ENCODE measurements at regions not wholly inside any gene's neighbourhood (a gene's known extent, or its start where the extent isn't known, plus 50 kb on each side); places are given as distances from the start of the nearest gene placed in this dataset.
"Not testable (repeated sequence)": the region's sequence is repeated elsewhere in the genome, so short reads cannot be mapped to it uniquely, and the experiment has no call there.

DNA sequence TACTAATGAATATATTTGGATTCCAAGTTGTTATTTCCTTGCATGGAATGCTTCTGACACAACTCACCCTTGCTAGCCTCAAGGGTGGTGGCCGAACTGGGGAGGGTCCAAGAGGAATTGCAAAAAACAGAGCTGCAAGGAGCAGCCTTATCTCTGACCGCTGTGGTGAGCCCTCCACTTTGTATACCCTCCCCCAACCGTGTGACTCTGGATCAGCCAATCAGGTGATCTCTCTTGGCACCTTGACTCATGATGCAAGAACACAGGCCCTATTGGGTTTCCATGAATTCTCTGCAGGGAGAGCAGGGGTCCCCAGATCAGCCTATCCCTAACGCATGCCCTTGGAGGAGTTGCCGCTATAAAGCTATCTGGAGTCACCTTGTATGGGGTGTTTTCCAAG lies 83.6 kb downstream of the NPIPA8 start:
- not testable (repeated sequence) for TF ChIP-seq JUN (IDR thresholded peaks at IDR 0.05); RCOR1 (IDR thresholded peaks at IDR 0.05; ENCODE audit: low read depth, low read length); CBX2 (IDR thresholded peaks at IDR 0.05; ENCODE audit: borderline replicate concordance, low read depth)
- TF ChIP-seq, protein P1, sequence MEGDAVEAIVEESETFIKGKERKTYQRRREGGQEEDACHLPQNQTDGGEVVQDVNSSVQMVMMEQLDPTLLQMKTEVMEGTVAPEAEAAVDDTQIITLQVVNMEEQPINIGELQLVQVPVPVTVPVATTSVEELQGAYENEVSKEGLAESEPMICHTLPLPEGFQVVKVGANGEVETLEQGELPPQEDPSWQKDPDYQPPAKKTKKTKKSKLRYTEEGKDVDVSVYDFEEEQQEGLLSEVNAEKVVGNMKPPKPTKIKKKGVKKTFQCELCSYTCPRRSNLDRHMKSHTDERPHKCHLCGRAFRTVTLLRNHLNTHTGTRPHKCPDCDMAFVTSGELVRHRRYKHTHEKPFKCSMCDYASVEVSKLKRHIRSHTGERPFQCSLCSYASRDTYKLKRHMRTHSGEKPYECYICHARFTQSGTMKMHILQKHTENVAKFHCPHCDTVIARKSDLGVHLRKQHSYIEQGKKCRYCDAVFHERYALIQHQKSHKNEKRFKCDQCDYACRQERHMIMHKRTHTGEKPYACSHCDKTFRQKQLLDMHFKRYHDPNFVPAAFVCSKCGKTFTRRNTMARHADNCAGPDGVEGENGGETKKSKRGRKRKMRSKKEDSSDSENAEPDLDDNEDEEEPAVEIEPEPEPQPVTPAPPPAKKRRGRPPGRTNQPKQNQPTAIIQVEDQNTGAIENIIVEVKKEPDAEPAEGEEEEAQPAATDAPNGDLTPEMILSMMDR (IDR thresholded peaks at IDR 0.05): not testable (repeated sequence)
- TF ChIP-seq, protein P2, sequence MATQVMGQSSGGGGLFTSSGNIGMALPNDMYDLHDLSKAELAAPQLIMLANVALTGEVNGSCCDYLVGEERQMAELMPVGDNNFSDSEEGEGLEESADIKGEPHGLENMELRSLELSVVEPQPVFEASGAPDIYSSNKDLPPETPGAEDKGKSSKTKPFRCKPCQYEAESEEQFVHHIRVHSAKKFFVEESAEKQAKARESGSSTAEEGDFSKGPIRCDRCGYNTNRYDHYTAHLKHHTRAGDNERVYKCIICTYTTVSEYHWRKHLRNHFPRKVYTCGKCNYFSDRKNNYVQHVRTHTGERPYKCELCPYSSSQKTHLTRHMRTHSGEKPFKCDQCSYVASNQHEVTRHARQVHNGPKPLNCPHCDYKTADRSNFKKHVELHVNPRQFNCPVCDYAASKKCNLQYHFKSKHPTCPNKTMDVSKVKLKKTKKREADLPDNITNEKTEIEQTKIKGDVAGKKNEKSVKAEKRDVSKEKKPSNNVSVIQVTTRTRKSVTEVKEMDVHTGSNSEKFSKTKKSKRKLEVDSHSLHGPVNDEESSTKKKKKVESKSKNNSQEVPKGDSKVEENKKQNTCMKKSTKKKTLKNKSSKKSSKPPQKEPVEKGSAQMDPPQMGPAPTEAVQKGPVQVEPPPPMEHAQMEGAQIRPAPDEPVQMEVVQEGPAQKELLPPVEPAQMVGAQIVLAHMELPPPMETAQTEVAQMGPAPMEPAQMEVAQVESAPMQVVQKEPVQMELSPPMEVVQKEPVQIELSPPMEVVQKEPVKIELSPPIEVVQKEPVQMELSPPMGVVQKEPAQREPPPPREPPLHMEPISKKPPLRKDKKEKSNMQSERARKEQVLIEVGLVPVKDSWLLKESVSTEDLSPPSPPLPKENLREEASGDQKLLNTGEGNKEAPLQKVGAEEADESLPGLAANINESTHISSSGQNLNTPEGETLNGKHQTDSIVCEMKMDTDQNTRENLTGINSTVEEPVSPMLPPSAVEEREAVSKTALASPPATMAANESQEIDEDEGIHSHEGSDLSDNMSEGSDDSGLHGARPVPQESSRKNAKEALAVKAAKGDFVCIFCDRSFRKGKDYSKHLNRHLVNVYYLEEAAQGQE (IDR thresholded peaks at IDR 0.05): not testable (repeated sequence)
